ENCODE measurements at regions not wholly inside any gene's neighbourhood (a gene's known extent, or its start where the extent isn't known, plus 50 kb on each side); places are given as distances from the start of the nearest gene placed in this dataset.

DNA sequence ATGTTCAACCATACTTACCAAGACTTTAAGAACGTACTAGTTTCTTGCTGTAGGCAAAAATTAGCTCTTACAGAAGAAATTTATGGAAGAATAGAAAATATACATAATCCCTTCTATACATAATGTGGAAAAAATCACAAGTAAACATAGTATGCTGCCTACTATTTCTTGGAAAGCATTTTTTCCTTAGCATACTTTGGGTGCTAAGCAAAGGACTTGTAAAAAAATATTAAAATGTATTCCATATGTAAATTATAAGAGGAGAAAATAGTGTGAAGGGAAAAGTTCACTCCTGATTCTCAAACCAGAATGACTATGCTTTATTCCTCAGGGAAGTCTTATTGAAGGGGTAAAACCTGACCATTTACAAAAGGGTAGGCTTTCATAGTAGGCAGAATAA lies 243.8 kb upstream of the VLDLR start:
- no peak for DNase-seq (ENCODE audit: low read depth)
- ChIA-PET POLR2A (no interaction called here), CTCF (no interaction called here)
- TF ChIP-seq, protein P1, sequence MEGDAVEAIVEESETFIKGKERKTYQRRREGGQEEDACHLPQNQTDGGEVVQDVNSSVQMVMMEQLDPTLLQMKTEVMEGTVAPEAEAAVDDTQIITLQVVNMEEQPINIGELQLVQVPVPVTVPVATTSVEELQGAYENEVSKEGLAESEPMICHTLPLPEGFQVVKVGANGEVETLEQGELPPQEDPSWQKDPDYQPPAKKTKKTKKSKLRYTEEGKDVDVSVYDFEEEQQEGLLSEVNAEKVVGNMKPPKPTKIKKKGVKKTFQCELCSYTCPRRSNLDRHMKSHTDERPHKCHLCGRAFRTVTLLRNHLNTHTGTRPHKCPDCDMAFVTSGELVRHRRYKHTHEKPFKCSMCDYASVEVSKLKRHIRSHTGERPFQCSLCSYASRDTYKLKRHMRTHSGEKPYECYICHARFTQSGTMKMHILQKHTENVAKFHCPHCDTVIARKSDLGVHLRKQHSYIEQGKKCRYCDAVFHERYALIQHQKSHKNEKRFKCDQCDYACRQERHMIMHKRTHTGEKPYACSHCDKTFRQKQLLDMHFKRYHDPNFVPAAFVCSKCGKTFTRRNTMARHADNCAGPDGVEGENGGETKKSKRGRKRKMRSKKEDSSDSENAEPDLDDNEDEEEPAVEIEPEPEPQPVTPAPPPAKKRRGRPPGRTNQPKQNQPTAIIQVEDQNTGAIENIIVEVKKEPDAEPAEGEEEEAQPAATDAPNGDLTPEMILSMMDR (IDR thresholded peaks at IDR 0.05; ENCODE audit: insufficient read depth, low read depth, low read length), result no peak
- Histone ChIP-seq H3K36me3 (ENCODE audit: control insufficient read depth, insufficient read depth, low read length) (no peaks in the 10 kb centered on the region), H3K4me3 (ENCODE audit: low read depth, low read length) (no peak overlapping the region), H3K27me3 (ENCODE audit: control insufficient read depth, insufficient read depth, low read length) (no peaks in the 10 kb centered on the region; the same call in 1 of the 2 replicates)

DNA sequence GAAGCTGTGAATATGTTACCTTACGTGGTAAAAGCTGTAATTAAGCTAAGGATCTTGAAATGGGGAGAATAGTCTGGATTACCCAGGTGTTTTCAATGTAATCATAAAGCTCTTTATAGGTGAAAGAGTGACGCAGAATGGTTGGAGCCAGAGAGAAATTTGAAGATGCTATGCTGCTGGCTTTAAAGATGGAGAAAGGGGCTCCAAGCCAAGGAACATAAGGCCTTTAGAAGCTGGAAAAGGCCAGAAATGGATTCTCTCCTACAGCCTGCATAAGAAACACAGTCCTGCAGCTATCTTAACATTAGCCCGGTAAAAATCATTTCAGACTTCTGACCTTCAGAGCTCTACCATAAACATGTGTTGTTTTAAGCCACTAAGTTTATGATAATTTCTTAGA lies 243.3 kb upstream of the VLDLR start:
- CTCF ChIA-PET, result no interaction called here
- no peak for DNase-seq (ENCODE audit: low read depth)
- TF ChIP-seq, protein P1 (IDR thresholded peaks at IDR 0.05; ENCODE audit: insufficient read depth, low read depth, low read length), result no peak

DNA sequence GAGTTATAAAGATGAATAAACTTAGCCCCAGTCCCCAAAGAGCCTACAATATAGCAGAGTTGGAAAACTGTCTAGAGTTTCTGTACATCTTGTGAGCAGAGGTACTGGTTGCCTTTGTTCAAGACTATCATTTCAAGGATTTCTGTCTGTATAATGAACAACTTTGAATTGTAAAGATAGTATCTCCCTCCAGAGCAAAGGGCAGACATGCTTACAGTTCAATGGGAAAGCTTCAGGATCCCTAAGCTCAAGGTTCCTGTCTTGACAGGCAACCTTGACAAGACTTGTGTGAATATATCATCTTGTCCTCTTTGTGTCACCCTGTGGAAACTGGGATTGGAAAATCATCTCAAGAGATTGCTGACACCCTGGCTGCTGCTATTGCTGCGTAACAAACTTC lies 242.8 kb upstream of the VLDLR start:
- H3K4me3 ChIP-seq (ENCODE audit: low read depth, low read length), result no peak overlapping the region
- no peak for DNase-seq (ENCODE audit: low read depth)
- TF ChIP-seq, protein P1 (IDR thresholded peaks at IDR 0.05; ENCODE audit: insufficient read depth, low read depth, low read length), result no peak
- no peaks in the 10 kb centered on the region; the same call in 1 of the 2 replicates for H3K27me3 ChIP-seq (ENCODE audit: control insufficient read depth, insufficient read depth, low read length)
- no peaks in the 10 kb centered on the region for H3K36me3 ChIP-seq (ENCODE audit: control insufficient read depth, insufficient read depth, low read length)
- ChIA-PET CTCF (no interaction called here), POLR2A (interaction anchor here (0.7 kb wide), 1 partner anchor 93 kb away, joined by 3 read pairs; no protein-coding TSS in a partner anchor)

More for the DNA sequence above, 243.3 kb upstream of the VLDLR start:
- Histone ChIP-seq H3K27me3 (ENCODE audit: control insufficient read depth, insufficient read depth, low read length) (no peaks in the 10 kb centered on the region; the same call in 1 of the 2 replicates), H3K4me3 (ENCODE audit: low read depth, low read length) (no peak overlapping the region), H3K36me3 (ENCODE audit: control insufficient read depth, insufficient read depth, low read length) (no peaks in the 10 kb centered on the region)
- POLR2A ChIA-PET, result no interaction called here

DNA sequence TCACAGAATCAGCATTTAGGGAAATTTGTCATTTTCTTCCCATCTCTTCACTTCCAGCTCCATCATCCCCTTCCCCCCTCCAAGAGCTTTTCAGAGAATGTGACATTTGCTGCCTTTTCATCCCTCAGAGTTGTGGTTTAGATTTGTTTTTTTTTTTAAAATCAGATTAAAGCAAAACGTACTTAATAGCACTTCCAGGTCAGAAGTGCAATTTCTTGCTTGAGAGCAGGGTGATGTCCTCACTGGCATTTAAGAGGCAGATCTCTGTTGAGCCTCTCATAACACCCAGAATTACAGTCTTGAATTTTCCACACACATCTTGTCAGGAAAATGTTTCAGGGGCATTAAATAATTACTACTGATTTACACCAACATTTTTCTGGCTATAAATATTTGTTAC lies 236.8 kb upstream of the VLDLR start:
- no peak for DNase-seq (ENCODE audit: low read depth)
- CTCF ChIA-PET, result no interaction called here
- POLR2A ChIA-PET, result interaction anchor here (0.7 kb wide), 1 partner anchor 183 kb away, joined by 4 read pairs; no protein-coding TSS in a partner anchor
- H3K4me3 ChIP-seq (ENCODE audit: low read depth, low read length), result no peak overlapping the region
- no peaks in the 10 kb centered on the region; the same call in none of the 2 replicates for H3K27me3 ChIP-seq (ENCODE audit: control insufficient read depth, insufficient read depth, low read length)
- H3K36me3 ChIP-seq (ENCODE audit: control insufficient read depth, insufficient read depth, low read length), result no peaks in the 10 kb centered on the region
- TF ChIP-seq, protein P1 (IDR thresholded peaks at IDR 0.05; ENCODE audit: insufficient read depth, low read depth, low read length), result no peak

DNA sequence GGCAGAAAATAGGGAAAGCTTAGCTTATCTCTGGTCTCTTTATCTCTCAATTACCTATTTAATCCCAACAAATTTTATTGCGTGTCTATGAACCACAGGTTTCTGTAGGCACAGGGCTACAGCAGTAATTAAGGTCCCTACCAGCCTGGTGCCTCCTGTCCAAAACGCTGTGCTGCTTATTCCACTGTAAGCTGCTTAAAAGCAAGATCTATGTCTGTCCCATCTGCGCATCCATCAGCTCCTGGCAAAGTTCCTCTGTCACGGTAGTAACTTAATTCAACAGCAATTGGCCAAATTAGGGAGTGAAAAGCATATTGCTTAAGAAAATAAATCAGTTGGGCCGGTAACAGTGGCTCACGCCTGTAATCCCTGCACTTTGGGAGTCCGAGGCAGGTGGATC lies 235.8 kb upstream of the VLDLR start:
- POLR2A ChIA-PET, result no interaction called here
- CTCF ChIA-PET, result interaction anchor here (1.0 kb wide), 1 partner anchor 14 kb away, joined by 3 read pairs; no protein-coding TSS in a partner anchor
- no peak overlapping the region for H3K4me3 ChIP-seq (ENCODE audit: low read depth, low read length)
- no peaks in the 10 kb centered on the region; the same call in none of the 2 replicates for H3K27me3 ChIP-seq (ENCODE audit: control insufficient read depth, insufficient read depth, low read length)
- TF ChIP-seq, protein P1 (IDR thresholded peaks at IDR 0.05; ENCODE audit: insufficient read depth, low read depth, low read length), result no peak
- H3K36me3 ChIP-seq (ENCODE audit: control insufficient read depth, insufficient read depth, low read length), result no peaks in the 10 kb centered on the region
- no peak for DNase-seq (ENCODE audit: low read depth)
